Stomach (tissue), 4 donors: ENCODE measurements at regions not wholly inside any gene's neighbourhood (a gene's known extent, or its start where the extent isn't known, plus 50 kb on each side); places are given as distances from the start of the nearest gene placed in this dataset.

Source experiments
- CTCF ChIP-seq, 7 experiments: fragments of 450-650 bp in 4 of 7; fragments of 200-600 bp in 3 of 7; sonication (generic) in 3 of 7; IDR thresholded peaks; one replicate each; pipeline ENCODE4 v1.5.1; 2016 to 2019; ENCODE audit warnings: antibody characterized with exemption in 7 of 7, control low read depth in 2 of 7, mild to moderate bottlenecking in 1 of 7
- POLR2A ChIP-seq, 4 donors: fragments of 450-650 bp; IDR thresholded peaks; one replicate each; pipeline ENCODE4 v1.6.1; 2016; ENCODE audit warnings: antibody characterized with exemption in 4 of 4, control low read depth in 2 of 4, mild to moderate bottlenecking in 1 of 4, moderate library complexity in 1 of 4

GRCh38 chr16:5478036-5478435 is 380.4 kb upstream of the EEF2KMT start:
- TF ChIP-seq POLR2A (IDR thresholded peaks at IDR 0.05) (no peak), CTCF (IDR thresholded peaks at IDR 0.05) (no peak)
